Loucy (cell line): ENCODE measurements at regions not wholly inside any gene's neighbourhood (a gene's known extent, or its start where the extent isn't known, plus 50 kb on each side); places are given as distances from the start of the nearest gene placed in this dataset.
"Not testable (repeated sequence)": the region's sequence is repeated elsewhere in the genome, so short reads cannot be mapped to it uniquely, and the experiment has no call there.

ENCODE experiments used
- H2AFZ ChIP-seq: fragments of 200-600 bp; sonication (generic); 2 replicates; pipeline ENCODE4 v1.6.0; 2016; ENCODE audit warnings: antibody characterized with exemption, mild to moderate bottlenecking, low read length, moderate library complexity
- H3F3A ChIP-seq: fragments of 200-600 bp; 2 replicates; pipeline ENCODE4 v1.6.0; 2016; ENCODE audit warnings: antibody characterized with exemption, low read depth, mild to moderate bottlenecking
- H3K27me3 ChIP-seq: fragments of 200-600 bp; sonication (generic); 2 replicates; pipeline ENCODE4 v1.6.1; 2014; ENCODE audit warnings: low read length, mild to moderate bottlenecking; ENCODE audit not compliant: insufficient read depth, poor library complexity, severe bottlenecking
- H3K36me3 ChIP-seq: fragments of 200-600 bp; sonication (generic); 2 replicates; pipeline ENCODE4 v1.6.1; 2016; ENCODE audit warnings: low read length; ENCODE audit not compliant: insufficient read depth
- H3K4me1 ChIP-seq: fragments of 200-600 bp; sonication (generic); 2 replicates; pipeline ENCODE4 v1.5.1; 2014; ENCODE audit warnings: low read length, mild to moderate bottlenecking; ENCODE audit not compliant: insufficient read depth, poor library complexity, severe bottlenecking
- H3K4me2 ChIP-seq: fragments of 200-600 bp; sonication (generic); 2 replicates; pipeline ENCODE4 v1.6.0; 2014; ENCODE audit warnings: antibody characterized with exemption, low read length, low read depth, mild to moderate bottlenecking; ENCODE audit not compliant: poor library complexity, severe bottlenecking
- H3K4me3 ChIP-seq: fragments of 200-600 bp; sonication (generic); 2 replicates; pipeline ENCODE4 v1.5.1; 2014; ENCODE audit warnings: low read length, mild to moderate bottlenecking, mixed read lengths; ENCODE audit not compliant: poor library complexity, severe bottlenecking
- H3K79me2 ChIP-seq: fragments of 200-600 bp; sonication (generic); 2 replicates; pipeline ENCODE4 v1.6.1; 2014; ENCODE audit warnings: low read length; ENCODE audit not compliant: insufficient read depth
- H3K9ac ChIP-seq: fragments of 200-600 bp; sonication (generic); 2 replicates; pipeline ENCODE4 v1.6.0; 2014; ENCODE audit warnings: mild to moderate bottlenecking, low read depth, low read length, moderate library complexity; ENCODE audit not compliant: poor library complexity, severe bottlenecking
- H3K9me2 ChIP-seq: fragments of 200-600 bp; sonication (generic); replicated peaks from 2 replicates; pipeline ENCODE4 v1.6.1; 2016; ENCODE audit warnings: low read depth, low read length, mixed read lengths
- H3K9me3 ChIP-seq: fragments of 200-600 bp; sonication (generic); 2 replicates; pipeline ENCODE4 v1.6.1; 2014; ENCODE audit warnings: mild to moderate bottlenecking, antibody characterized with exemption, low read length, low read depth; ENCODE audit not compliant: insufficient read depth
- H4K20me1 ChIP-seq: fragments of 200-600 bp; sonication (generic); 2 replicates; pipeline ENCODE4 v1.6.0; 2014; ENCODE audit warnings: antibody characterized with exemption, low read length, mild to moderate bottlenecking; ENCODE audit not compliant: insufficient read depth, poor library complexity, severe bottlenecking
- CTCF ChIP-seq: fragments of 200-600 bp; sonication (generic); conservative IDR thresholded peaks from 2 replicates; pipeline ENCODE4 v1.5.1; 2014; ENCODE audit warnings: mild to moderate bottlenecking, antibody characterized with exemption, low read length
- EZH2phosphoT487 ChIP-seq: fragments of 200-600 bp; IDR thresholded peaks from 2 replicates; pipeline ENCODE4 v1.6.1; 2018; ENCODE audit warnings: antibody characterized with exemption, mild to moderate bottlenecking, moderate library complexity, borderline replicate concordance

GRCh38 chr20:43827940-43828562 is 86.6 kb upstream of the TOX2 start:
- no peak overlapping the region for H2AFZ ChIP-seq
- no peaks in the 10 kb centered on the region for H3K9me3 ChIP-seq
- H3K4me1 ChIP-seq = no peaks in the 10 kb centered on the region
- H3K4me3 ChIP-seq = no peak overlapping the region
- H3K9me2 ChIP-seq = no peaks in the 10 kb centered on the region
- H3K9ac ChIP-seq = no peak overlapping the region
- no peaks in the 10 kb centered on the region for H3F3A ChIP-seq
- H3K36me3 ChIP-seq = no peaks in the 10 kb centered on the region
- no peak overlapping the region for H3K4me2 ChIP-seq
- no peaks in the 10 kb centered on the region for H4K20me1 ChIP-seq
- H3K27me3 ChIP-seq = no peaks in the 10 kb centered on the region
- TF ChIP-seq EZH2phosphoT487 (no peak), CTCF (no peak)
- H3K79me2 ChIP-seq = no peaks in the 10 kb centered on the region

GRCh38 chr20:43826943-43827342 is 87.7 kb upstream of the TOX2 start:
- not testable (repeated sequence) for H4K20me1 ChIP-seq, H2AFZ ChIP-seq, H3K9ac ChIP-seq, H3K4me3 ChIP-seq, H3K79me2 ChIP-seq, H3F3A ChIP-seq, H3K4me2 ChIP-seq, H3K9me2 ChIP-seq, H3K36me3 ChIP-seq, H3K27me3 ChIP-seq, H3K4me1 ChIP-seq, H3K9me3 ChIP-seq

DNA sequence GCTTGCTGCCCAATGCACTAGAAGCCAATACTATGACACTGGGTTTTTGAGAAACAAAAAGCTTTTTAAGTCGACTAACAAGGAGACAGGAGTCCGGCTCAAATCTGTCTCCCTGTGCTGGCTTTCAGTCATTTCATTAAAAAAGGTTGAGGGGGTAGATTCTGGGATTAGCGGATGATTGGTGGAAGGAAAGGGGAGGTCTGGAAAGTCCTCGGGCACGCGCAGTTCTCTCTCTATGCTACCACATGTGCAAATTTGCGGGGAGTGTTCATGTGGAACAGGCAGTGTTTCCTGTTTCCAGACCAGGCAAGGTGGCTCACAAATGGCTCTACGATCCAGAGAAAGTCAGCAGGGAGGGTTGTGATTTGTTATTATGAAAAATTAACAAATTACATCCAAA is 89.1 kb upstream of the TOX2 start:
- TF ChIP-seq CTCF (no peak), EZH2phosphoT487 (no peak)
- Histone ChIP-seq H3K9ac (no peak overlapping the region), H3K79me2 (no peaks in the 10 kb centered on the region), H3F3A (no peaks in the 10 kb centered on the region), H3K27me3 (no peaks in the 10 kb centered on the region), H3K4me2 (no peak overlapping the region), H4K20me1 (no peaks in the 10 kb centered on the region), H3K9me3 (no peaks in the 10 kb centered on the region), H3K9me2 (no peaks in the 10 kb centered on the region), H3K4me1 (no peaks in the 10 kb centered on the region), H2AFZ (no peak overlapping the region), H3K36me3 (no peaks in the 10 kb centered on the region), H3K4me3 (no peak overlapping the region)

DNA sequence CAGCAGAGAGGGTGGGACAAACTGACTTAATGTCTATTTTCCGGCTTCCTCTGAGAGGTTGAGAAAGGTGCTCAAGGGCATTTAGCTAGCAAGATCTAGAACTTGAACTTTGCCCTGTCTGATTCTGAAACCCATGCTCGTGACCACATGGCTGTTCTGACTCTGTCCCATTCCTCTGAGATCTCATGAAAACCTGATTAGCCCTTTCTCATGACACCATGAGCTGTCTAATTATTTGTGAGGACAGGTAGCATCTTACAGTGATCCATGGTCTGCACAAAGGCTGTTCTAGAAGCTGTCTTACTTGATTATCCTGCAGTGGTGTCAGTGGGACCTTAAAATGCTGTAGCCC is 89.6 kb upstream of the TOX2 start:
- H3K4me2 ChIP-seq = no peak overlapping the region
- no peak for TF ChIP-seq CTCF
- TF ChIP-seq EZH2phosphoT487 = no peak
- H4K20me1 ChIP-seq = no peaks in the 10 kb centered on the region
- H3K27me3 ChIP-seq = no peaks in the 10 kb centered on the region
- no peaks in the 10 kb centered on the region for H3K79me2 ChIP-seq
- H3K9ac ChIP-seq = no peak overlapping the region
- no peak overlapping the region for H3K4me3 ChIP-seq
- no peaks in the 10 kb centered on the region for H3K36me3 ChIP-seq
- H3F3A ChIP-seq = no peaks in the 10 kb centered on the region
- H3K9me3 ChIP-seq = no peaks in the 10 kb centered on the region
- H3K9me2 ChIP-seq = no peaks in the 10 kb centered on the region
- H3K4me1 ChIP-seq = no peaks in the 10 kb centered on the region
- no peak overlapping the region for H2AFZ ChIP-seq
